ENCODE measurements at regions not wholly inside any gene's neighbourhood (a gene's known extent, or its start where the extent isn't known, plus 50 kb on each side); places are given as distances from the start of the nearest gene placed in this dataset.

DNA sequence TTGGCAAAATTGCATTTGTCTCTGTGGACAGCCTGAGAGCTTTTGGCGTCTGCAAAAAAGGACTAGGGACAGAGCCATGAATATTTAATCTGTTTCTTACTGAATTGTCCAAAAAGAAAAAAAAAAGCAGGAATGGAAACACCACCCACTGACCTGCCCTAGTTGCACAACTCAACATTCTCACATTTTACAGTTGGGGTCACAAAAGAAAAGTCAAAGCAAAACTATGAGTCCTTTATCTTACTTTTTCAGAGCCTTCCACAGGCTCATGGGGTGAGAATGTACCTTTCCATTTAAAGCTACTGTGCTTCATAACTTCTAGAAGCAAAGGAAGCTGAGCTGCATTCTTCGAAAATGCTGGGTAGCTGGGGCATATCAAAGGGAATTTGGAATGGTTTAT, 225.7 kb downstream of the FAM76B start:
- TF ChIP-seq, protein P1, sequence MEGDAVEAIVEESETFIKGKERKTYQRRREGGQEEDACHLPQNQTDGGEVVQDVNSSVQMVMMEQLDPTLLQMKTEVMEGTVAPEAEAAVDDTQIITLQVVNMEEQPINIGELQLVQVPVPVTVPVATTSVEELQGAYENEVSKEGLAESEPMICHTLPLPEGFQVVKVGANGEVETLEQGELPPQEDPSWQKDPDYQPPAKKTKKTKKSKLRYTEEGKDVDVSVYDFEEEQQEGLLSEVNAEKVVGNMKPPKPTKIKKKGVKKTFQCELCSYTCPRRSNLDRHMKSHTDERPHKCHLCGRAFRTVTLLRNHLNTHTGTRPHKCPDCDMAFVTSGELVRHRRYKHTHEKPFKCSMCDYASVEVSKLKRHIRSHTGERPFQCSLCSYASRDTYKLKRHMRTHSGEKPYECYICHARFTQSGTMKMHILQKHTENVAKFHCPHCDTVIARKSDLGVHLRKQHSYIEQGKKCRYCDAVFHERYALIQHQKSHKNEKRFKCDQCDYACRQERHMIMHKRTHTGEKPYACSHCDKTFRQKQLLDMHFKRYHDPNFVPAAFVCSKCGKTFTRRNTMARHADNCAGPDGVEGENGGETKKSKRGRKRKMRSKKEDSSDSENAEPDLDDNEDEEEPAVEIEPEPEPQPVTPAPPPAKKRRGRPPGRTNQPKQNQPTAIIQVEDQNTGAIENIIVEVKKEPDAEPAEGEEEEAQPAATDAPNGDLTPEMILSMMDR (IDR thresholded peaks at IDR 0.05; ENCODE audit: insufficient read depth, low read length, poor library complexity, severe bottlenecking): no peak
- Histone ChIP-seq H3K36me3 (ENCODE audit: control insufficient read depth, insufficient read depth, low read length) (no peaks in the 10 kb centered on the region), H3K4me3 (replicated peaks; ENCODE audit: low read depth, low read length) (no peak overlapping the region), H3K27me3 (replicated peaks; ENCODE audit: control insufficient read depth, insufficient read depth, low read length) (no peaks in the 10 kb centered on the region)
- no peak for DNase-seq (ENCODE audit: extremely low read depth, insufficient read length)

DNA sequence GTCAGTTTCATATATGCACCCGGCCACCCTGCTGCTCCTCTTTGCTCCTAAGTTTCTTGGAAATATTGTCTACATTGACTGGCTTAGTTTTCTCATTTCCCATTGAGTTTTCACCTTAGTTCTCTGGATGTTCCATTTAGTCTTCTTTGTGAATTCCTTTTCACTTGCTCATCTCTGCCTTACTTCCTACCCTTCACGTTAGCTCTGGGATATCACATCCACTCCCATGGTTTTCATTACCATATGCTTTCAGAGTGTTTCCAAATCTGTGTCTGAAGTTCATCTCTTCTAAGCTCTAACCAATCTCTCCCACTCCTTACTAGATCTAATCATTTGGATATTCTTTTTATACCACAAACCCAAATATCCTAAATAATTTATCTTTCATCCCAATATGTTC, 226.4 kb downstream of the FAM76B start:
- no peak for DNase-seq (ENCODE audit: extremely low read depth, insufficient read length)
- Histone ChIP-seq H3K27me3 (replicated peaks; ENCODE audit: control insufficient read depth, insufficient read depth, low read length) (no peaks in the 10 kb centered on the region), H3K36me3 (ENCODE audit: control insufficient read depth, insufficient read depth, low read length) (no peaks in the 10 kb centered on the region), H3K4me3 (replicated peaks; ENCODE audit: low read depth, low read length) (no peak overlapping the region)
- TF ChIP-seq, protein P1 (IDR thresholded peaks at IDR 0.05; ENCODE audit: insufficient read depth, low read length, poor library complexity, severe bottlenecking): no peak

DNA sequence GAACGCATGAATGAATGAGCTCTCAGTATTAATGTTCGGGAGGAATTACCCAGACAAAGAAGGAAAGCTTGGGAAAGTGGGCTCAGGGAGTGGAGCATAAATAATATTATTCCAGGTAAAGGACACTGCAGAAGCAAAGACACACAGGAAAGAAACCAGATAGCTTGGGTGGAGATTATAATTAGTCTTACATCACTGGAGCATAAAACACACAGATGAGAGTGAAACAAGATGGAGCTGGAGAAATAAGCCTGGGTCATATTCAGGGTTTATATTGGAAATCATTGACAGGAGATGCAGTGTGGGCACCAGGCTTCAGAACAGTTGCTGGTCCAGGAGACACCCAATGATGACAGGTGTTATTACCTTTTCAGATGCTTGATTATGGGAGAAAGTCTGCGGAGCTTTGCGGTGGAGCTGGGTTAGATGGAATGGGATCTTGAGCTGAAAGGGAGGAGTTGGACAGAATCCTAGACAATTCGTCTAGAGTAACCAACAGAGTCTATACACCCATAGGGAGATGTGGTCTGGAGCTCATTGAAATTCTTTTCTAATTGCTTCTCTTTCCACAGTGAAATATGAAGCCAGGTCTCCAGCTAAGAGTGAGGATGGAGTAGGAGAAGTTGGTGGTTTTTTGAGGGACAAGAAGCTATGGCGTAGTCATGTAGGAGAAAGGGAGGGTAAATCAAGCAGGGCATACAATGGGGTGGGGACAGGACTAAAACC, 227.2 kb downstream of the FAM76B start:
- TF ChIP-seq, protein P1 (IDR thresholded peaks at IDR 0.05; ENCODE audit: insufficient read depth, low read length, poor library complexity, severe bottlenecking): no peak
- Histone ChIP-seq H3K36me3 (ENCODE audit: control insufficient read depth, insufficient read depth, low read length) (no peaks in the 10 kb centered on the region), H3K27me3 (replicated peaks; ENCODE audit: control insufficient read depth, insufficient read depth, low read length) (no peaks in the 10 kb centered on the region), H3K4me3 (replicated peaks; ENCODE audit: low read depth, low read length) (no peak overlapping the region)
- DNase-seq (ENCODE audit: extremely low read depth, insufficient read length): no peak

DNA sequence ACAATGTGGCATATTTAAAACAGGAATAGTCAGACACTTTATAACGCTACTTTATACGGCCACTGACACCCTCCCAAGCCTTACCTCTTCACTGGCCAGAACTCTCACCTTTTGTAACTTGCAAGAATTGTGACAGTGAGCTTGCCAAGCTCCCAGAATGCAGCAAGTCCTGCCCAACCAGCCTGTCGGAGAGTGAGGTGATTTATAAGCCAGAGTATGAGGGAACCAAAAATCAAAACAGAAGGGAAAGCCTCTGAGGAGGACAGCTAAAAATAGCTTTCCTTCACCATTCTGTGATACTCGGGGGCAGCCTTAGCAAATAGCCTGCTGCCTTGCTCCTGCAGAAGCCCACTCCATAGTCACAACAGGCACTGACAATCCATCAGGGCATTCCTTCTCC, 229.7 kb downstream of the FAM76B start:
- H3K27me3 ChIP-seq (replicated peaks; ENCODE audit: control insufficient read depth, insufficient read depth, low read length): no peaks in the 10 kb centered on the region
- H3K36me3 ChIP-seq (ENCODE audit: control insufficient read depth, insufficient read depth, low read length): no peaks in the 10 kb centered on the region
- DNase-seq (ENCODE audit: extremely low read depth, insufficient read length): no peak
- no peak overlapping the region for H3K4me3 ChIP-seq (replicated peaks; ENCODE audit: low read depth, low read length)
- TF ChIP-seq, protein P1 (IDR thresholded peaks at IDR 0.05; ENCODE audit: insufficient read depth, low read length, poor library complexity, severe bottlenecking): no peak

DNA sequence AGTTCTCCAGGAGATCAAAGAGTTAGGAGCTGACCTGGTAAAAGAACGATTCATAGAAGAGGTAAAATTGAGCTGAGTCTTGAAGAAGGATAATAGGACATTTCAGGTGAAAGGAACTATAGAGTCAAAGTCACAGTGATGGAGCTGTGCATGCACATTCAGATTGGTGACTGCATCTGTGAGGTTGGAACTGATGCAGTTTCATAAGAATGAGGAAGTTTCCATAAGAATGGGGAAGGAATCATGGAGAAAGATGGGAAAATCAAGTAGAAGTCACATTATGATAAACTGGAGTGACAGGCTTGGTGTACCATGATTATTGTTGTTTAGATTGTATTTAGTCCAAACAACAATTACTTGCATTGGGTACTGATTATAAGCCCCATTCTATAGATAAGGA, 232.2 kb downstream of the FAM76B start:
- no peak for DNase-seq (ENCODE audit: extremely low read depth, insufficient read length)
- Histone ChIP-seq H3K4me3 (replicated peaks; ENCODE audit: low read depth, low read length) (no peak overlapping the region), H3K27me3 (replicated peaks; ENCODE audit: control insufficient read depth, insufficient read depth, low read length) (no peaks in the 10 kb centered on the region), H3K36me3 (ENCODE audit: control insufficient read depth, insufficient read depth, low read length) (no peaks in the 10 kb centered on the region)
- TF ChIP-seq, protein P1 (IDR thresholded peaks at IDR 0.05; ENCODE audit: insufficient read depth, low read length, poor library complexity, severe bottlenecking): no peak

Measured in GM06990 (cell line).